Spinal cord (tissue), 9 donors: ENCODE measurements at regions not wholly inside any gene's neighbourhood (a gene's known extent, or its start where the extent isn't known, plus 50 kb on each side); places are given as distances from the start of the nearest gene placed in this dataset.
"Not testable (repeated sequence)": the region's sequence is repeated elsewhere in the genome, so short reads cannot be mapped to it uniquely, and the experiment has no call there.

Source experiments
- DNase-seq, 6 donors: peaks; one replicate each; pipeline versions ENCODE4 v3.0.0 to v3.0.0-alpha.2; 2013 to 2015; ENCODE audit warnings: low spot score in 6 of 6, low read depth in 4 of 6
- H3K27ac ChIP-seq: one replicate; pipeline ENCODE4 v1.5.1; 2013; ENCODE audit warnings: low read depth, low read length, control low read depth
- H3K27me3 ChIP-seq: one replicate; pipeline ENCODE4 v1.6.1; 2013; ENCODE audit warnings: low read length; ENCODE audit not compliant: control insufficient read depth, insufficient read depth
- H3K36me3 ChIP-seq: one replicate; pipeline ENCODE4 v1.6.1; 2013; ENCODE audit warnings: low read length; ENCODE audit not compliant: control insufficient read depth, insufficient read depth
- H3K4me1 ChIP-seq: one replicate; pipeline ENCODE4 v1.6.1; 2013; ENCODE audit warnings: low read length; ENCODE audit not compliant: control insufficient read depth, insufficient read depth
- H3K4me3 ChIP-seq: one replicate; pipeline ENCODE4 v1.5.1; 2013; ENCODE audit warnings: low read depth, low read length, control low read depth
- H3K9me3 ChIP-seq: one replicate; pipeline ENCODE4 v1.6.1; 2013; ENCODE audit warnings: low read length; ENCODE audit not compliant: control insufficient read depth, insufficient read depth
- WGBS: methylation state at CpG from one replicate; pipeline ENCODE4 v1.1.5; 2013; ENCODE audit warnings: missing lambda C conversion rate; ENCODE audit not compliant: insufficient coverage; 5-methylcytosine and 5-hydroxymethylcytosine counted together
- donor health status: healthy.

DNA sequence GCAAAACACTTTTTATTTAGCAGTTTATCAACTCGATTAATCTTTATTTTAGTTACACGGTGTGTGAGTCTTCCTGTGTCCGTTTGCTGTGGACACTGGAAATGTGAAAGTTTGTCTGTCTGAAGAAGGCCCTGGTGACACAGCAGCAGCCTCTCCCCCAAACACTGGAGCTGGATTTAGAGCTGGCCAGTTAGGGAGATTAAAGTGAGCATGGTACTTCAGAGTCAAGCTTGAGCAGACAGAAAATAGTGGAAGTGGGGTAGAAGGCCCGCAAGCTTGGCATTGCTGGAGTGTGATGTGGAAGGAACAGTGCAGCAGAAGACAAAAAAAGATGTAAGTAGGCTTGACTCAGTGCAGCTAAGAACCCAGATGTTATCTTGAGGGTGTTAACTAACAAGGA, 85.9 kb downstream of the POM121L12 start:
- Histone ChIP-seq H3K27me3 (no peaks in the 10 kb centered on the region), H3K4me3 (no peak overlapping the region), H3K4me1 (no peaks in the 10 kb centered on the region), H3K27ac (no peak overlapping the region), H3K36me3 (no peaks in the 10 kb centered on the region), H3K9me3 (no peaks in the 10 kb centered on the region)
- 100% methylated on average over 1 of the region's 4 CpGs for WGBS
- DNase-seq, result no peak

GRCh38 chr7:53131697-53132096, 96.3 kb downstream of the POM121L12 start:
- H3K4me1 ChIP-seq, result no peaks in the 10 kb centered on the region
- WGBS, result 50% methylated on average over 1 of the region's 1 CpG
- no peak overlapping the region for H3K27ac ChIP-seq
- H3K36me3 ChIP-seq, result no peaks in the 10 kb centered on the region
- no peaks in the 10 kb centered on the region for H3K9me3 ChIP-seq
- H3K4me3 ChIP-seq, result no peak overlapping the region
- no peaks in the 10 kb centered on the region for H3K27me3 ChIP-seq
- DNase-seq, result no peak

- Histone ChIP-seq H3K27me3 (no peaks in the 10 kb centered on the region), H3K27ac (no peak overlapping the region), H3K9me3 (no peaks in the 10 kb centered on the region), H3K4me1 (no peaks in the 10 kb centered on the region), H3K36me3 (no peaks in the 10 kb centered on the region), H3K4me3 (no peak overlapping the region)
- DNase-seq, result peak in 1 of 6 donors; percentile 9
- 100% methylated on average over 1 of the region's 2 CpGs for WGBS
These were observed 116.1 kb downstream of the POM121L12 start for GRCh38 chr7:53151496-53151895.

DNA sequence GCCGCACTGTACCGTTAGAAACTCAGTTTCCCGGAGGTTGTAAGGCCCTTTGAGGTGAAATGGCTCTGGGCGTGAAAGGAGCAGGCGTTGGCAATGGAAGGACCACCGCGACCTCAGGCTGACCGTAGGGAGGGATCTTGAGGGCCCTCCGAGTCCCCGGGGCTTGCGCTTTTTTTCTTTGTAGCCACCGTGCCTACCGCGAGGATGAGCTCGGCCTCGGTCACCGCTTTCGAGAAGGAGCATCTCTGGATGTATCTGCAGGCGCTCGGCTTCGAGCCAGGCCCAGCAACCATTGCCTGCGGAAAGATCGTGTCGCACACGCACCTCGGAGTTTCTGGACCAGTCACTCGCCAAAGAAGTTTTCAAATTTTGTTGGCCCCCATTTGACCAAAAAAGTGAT, 151.8 kb downstream of the POM121L12 start:
- not testable (repeated sequence) for H3K4me3 ChIP-seq, H3K27ac ChIP-seq
- WGBS, result 96% methylated on average over 21 of the region's 27 CpGs

GRCh38 chr7:53191191-53191695, 155.8 kb downstream of the POM121L12 start:
- Histone ChIP-seq H3K4me1 (no peaks in the 10 kb centered on the region), H3K9me3 (no peaks in the 10 kb centered on the region), H3K27ac (no peak overlapping the region), H3K4me3 (no peak overlapping the region), H3K36me3 (no peaks in the 10 kb centered on the region), H3K27me3 (no peaks in the 10 kb centered on the region)
- peak in 1 of 6 donors; percentile 80 for DNase-seq
- no CpG with 5 or more reads among the region's 3 CpGs for WGBS

More for the DNA sequence above, 151.8 kb downstream of the POM121L12 start:
- H3K4me1 ChIP-seq, H3K27me3 ChIP-seq, H3K36me3 ChIP-seq, DNase-seq, H3K9me3 ChIP-seq: not testable (repeated sequence)

DNA sequence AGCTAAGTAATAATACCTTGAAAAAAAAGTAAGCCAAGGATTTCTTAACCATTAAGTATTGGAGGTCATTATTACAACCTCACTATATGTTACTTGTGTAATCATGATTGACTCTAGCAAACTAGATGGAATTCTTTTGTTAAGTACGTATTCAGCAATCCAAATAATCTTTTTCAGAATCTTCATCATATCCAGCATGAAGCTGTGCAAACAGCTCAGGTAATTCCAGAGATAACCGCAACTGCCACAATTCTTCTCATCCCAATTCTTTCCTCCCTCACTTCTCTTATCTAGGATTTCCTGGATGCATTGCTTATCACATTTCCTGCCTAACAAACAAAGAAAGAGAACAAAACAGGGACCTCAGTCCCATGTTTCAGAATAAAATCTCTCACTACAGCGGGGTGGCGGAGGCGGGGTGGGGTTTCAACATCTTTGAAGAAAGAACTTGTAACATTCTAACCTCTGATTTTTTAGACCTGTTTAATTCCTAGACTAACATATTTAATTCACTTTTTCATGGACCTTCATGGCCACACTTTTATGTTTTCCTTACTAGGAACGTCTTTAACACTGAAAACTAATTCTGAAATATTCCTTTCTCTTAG, 156.5 kb downstream of the POM121L12 start:
- H3K9me3 ChIP-seq, result no peaks in the 10 kb centered on the region
- H3K27ac ChIP-seq, result no peak overlapping the region
- H3K27me3 ChIP-seq, result no peaks in the 10 kb centered on the region
- DNase-seq, result no peak
- H3K4me3 ChIP-seq, result no peak overlapping the region
- 100% methylated on average over 5 of the region's 6 CpGs for WGBS
- no peaks in the 10 kb centered on the region for H3K36me3 ChIP-seq
- no peaks in the 10 kb centered on the region for H3K4me1 ChIP-seq

DNA sequence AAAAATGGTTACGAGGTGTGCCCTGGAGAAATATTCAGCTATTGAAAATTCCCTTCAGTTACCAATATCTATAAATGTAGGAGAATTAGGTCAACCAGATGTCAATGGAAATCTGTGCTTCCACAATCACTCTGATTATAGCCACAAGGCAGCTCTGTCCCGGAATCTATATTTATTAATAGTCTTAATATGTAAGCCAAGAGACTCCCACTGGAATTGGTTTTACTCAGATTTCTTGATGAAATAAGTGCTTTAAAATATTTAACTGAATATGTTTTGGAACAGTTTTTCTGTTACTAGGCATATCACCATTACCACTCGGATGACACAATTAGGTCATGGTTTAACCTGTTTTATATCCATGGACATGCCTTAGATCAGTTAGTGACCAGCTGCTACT, 169.6 kb downstream of the POM121L12 start:
- Histone ChIP-seq H3K9me3 (no peaks in the 10 kb centered on the region), H3K4me1 (no peaks in the 10 kb centered on the region), H3K27ac (no peak overlapping the region), H3K4me3 (no peak overlapping the region), H3K27me3 (no peaks in the 10 kb centered on the region), H3K36me3 (no peaks in the 10 kb centered on the region)
- no CpG with 5 or more reads among the region's 3 CpGs for WGBS
- no peak for DNase-seq

DNA sequence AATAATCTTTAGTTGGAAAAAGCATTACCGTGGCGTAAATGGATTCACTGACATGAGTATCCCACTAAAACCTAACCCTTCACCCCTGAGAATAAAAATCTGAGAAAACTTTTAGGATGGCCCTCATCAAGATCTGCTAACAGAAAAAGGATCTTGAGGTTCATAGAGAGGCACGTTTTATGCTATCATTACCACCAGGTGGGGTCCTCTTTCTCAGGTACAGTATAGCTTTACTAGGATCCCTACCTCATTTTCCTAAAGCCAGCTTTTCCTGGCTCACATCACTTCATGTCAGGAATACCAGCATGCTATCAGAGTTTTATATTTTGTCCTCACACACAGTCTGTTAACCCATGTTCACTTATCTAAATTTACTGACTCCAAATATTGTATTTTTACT, 173.7 kb downstream of the POM121L12 start:
- H3K36me3 ChIP-seq, result no peaks in the 10 kb centered on the region
- 64% methylated on average over 1 of the region's 3 CpGs for WGBS

DNA sequence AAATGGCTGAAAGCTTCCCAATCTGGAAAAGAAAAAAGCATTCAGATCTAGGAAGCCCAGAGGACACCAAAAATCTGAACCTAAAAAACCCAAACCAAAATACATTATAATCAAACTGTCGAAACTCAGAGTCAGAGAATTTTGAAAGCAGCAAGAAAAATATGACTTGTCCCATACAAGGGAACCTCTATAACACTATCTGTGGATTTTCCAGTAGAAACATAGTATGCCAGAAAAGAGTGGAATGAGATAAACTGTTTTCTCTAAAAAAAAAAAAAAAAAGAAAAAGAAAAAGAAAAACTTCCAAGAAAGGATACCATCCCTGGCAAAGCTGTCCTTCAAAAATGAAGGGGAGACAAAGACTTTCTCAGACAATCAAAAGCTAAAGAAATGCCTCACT, 179.0 kb downstream of the POM121L12 start:
- H3K9me3 ChIP-seq, result peaks cover 11% of the 10 kb centered on the region
- no peaks in the 10 kb centered on the region for H3K36me3 ChIP-seq
- no CpG with 5 or more reads among the region's 1 CpG for WGBS
- no peak overlapping the region for H3K4me3 ChIP-seq
- no peaks in the 10 kb centered on the region for H3K27me3 ChIP-seq
- H3K27ac ChIP-seq, result no peak overlapping the region
- DNase-seq, result no peak
- H3K4me1 ChIP-seq, result peaks cover 8% of the 10 kb centered on the region

More for the DNA sequence above, 173.7 kb downstream of the POM121L12 start:
- Histone ChIP-seq H3K9me3 (peaks cover 5% of the 10 kb centered on the region), H3K4me3 (no peak overlapping the region), H3K27ac (no peak overlapping the region), H3K27me3 (no peaks in the 10 kb centered on the region), H3K4me1 (no peaks in the 10 kb centered on the region)
- DNase-seq, result no peak

DNA sequence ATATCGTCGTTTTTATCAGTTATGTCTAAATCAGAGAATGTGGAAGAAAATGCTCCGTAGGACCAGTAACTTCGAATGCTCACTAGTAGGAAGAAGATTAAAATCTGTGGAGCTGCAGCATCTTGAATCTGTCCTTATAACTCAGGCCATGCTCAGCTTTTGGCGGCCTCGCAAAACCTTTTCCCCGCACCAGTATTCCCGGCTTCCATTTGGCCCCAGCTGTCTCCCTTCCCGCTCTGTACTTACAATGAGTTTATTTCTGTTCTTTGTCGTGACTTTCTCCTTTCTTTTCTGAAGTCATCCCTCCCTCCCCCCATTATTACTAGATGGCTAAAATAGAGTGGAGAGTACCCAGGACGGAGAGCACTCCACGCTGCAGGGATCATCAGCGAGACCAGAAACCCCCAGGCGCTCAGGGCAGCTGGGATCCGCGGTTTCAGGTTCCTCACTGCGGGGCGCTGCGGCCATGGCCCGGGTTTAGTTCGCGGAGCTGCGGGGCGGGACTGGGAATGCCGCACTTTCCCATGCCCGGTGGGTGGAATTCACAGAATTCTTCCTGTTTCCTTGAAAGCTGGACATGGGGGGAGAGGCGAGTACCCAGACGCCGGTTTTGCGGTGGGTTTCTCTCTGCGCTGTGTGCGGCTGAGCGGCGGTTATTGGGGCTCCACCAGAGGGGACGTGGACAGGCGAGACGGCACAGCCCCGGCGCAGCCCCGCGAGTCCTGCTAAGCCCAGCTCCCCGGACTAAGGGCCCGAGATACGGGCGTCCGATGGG, 183.5 kb downstream of the POM121L12 start:
- Histone ChIP-seq H3K9me3 (peaks cover 8% of the 10 kb centered on the region), H3K27me3 (no peaks in the 10 kb centered on the region), H3K27ac (no peak overlapping the region), H3K4me1 (peaks cover 8% of the 10 kb centered on the region), H3K36me3 (no peaks in the 10 kb centered on the region), H3K4me3 (peak overlapping the region; percentile 55)
- DNase-seq, result peak in 5 of 6 donors; percentile 7 to 63 (median 24)
- 5% methylated on average over 41 of the region's 46 CpGs for WGBS
